GM21423 (cell line): ENCODE measurements at regions not wholly inside any gene's neighbourhood (a gene's known extent, or its start where the extent isn't known, plus 50 kb on each side); places are given as distances from the start of the nearest gene placed in this dataset.
"Not testable (repeated sequence)": the region's sequence is repeated elsewhere in the genome, so short reads cannot be mapped to it uniquely, and the experiment has no call there.

Source experiments
- ATAC-seq: cut with Tn5 transposase; IDR thresholded peaks from one replicate; pipeline ENCODE4 v1.9.1; 2021; ENCODE audit warnings: mild to moderate bottlenecking, moderate library complexity; ENCODE audit not compliant: unreplicated experiment

DNA sequence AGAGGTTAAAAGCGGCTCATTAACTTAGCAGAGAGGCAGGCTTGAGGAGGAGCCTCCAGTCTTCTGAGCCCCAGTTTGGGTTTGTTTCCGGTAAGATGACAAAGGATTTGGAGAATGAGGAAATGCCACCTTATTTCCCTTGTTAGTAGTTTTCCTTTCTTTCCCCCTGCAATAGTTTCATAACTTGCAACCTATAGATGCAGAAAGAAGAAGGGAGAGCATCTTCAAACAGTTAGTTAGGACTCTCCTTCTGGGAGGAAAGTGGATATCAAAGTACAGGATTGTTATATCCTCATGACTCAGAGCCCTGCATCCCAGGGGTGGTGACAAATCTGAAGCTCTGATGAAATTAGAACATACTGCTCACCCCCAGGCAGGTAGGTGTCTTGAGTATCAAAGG lies 180.7 kb upstream of the SLC38A2 start:
- ATAC-seq, result no peak

DNA sequence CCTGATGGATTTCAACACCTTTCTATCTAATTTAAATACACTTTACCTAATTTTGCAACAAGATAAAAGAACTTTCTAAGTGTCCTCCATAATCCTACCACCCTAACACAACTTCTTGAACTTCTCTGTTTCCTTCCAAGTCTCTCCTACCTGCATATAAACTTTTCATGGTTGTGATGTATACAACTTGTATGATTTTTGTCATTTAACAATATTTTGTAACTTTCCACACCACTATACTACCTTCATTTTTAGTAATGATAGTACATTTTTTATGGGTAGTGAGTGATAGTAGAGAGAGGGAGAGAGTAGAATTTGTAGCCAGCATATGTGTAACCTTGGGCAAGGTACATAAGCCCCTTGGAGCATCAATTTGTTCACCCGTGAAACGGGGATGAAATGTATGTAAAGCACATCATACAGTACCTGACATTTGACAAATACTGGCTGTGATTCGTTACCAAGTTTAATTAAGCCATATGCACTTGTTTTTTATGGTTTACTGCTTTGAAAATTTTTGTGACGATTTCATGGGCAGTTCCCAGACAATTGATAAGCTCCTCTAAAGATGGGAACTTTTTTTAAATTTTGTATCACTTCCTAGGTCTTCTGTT lies 177.8 kb upstream of the SLC38A2 start:
- no peak for ATAC-seq

DNA sequence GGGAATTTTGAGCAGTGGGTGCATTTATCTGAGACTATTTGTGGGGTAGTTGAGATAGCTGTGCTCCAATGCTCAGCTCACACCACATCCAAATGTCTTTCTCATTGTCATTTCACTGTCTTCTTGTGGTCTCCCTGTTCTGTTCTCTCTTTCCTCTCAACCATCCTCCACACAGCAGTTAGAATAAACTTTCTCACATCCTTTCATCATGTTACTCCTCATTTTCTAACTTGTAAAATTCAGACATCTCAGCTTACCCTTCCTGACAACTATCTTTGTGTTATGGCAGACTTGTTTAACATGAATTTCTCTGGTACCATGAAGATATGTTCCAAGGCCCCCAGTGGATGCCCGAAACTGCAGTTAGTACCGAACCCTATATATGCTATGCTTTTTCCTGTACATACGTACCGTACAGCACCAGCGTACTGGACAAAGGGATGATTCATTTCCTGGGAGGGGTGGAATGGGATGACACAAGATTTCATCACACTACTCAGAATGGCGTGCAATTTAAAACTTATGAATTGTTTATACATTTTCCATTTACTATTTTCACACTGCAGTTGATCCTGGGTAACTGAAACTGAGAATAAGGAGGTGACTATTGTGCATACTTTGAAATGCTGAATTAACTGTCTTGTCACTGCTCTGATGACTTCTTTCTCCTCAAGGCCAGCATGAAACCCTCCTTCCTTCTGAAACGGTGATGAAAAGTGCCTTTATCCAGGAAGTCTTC lies 177.1 kb upstream of the SLC38A2 start:
- ATAC-seq, result no peak

DNA sequence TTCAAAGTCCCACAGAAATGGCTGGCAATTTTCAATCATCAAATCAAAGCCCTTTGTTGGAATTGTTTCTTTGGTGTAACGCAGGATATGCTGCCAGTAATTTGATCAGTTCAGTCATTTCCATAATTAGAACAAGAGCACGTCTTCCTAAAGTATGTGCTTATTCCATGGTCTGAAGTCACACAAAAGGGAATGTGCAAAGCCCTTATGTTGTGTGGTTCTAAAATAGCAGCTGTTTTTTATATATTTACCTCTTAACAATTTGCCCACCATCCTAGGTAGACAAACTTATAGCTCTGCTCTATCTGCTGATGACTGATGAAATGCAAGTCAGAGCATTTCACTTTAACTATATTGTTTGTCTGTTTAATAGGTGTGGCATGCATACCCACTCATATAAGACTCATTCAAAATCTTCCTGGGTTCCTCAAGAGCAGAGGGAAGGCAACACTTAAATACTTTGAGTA lies 176.1 kb upstream of the SLC38A2 start:
- no peak for ATAC-seq

DNA sequence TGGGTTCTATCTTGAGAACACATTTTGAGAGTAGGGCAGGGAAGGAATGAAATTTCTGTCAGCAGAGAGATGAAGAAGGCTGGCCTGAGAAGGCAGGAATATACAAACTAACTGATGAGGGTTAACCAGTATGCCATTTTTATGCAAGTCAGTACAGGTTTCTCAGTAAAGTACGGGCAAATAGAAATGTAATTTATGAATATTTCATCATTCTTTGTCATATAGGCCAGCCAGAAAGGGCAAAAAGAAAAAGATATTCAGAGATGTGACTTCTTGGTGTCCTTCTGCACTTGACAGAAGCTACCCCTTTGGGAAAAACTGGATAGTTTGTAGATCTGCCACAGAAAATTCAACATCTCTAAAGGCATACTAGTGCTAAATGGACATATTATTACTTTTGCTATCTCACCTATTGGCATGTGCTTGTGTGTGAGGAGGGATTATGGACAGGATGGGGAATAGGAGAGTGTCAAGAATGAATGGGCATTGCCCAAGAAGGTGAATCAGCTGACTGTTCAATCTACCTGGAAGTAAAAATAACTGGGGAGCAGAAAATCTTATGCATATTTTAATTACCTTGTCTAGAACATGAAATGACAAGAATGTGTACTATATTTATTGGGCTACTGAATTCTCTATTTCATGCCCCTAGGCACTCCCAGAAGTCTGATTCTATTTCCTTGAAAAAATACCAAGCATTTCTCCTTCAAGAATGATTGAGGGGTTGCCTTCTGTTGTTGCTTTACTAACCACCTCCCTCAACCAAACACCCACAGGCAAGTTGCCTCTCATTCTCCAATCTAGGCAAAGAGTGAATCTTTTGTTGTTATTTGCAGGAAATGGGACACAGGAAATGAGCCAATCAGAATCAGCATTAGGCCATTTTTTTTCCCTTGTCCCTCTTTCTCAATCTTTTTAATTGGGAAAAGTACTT lies 175.1 kb upstream of the SLC38A2 start:
- ATAC-seq, result no peak

DNA sequence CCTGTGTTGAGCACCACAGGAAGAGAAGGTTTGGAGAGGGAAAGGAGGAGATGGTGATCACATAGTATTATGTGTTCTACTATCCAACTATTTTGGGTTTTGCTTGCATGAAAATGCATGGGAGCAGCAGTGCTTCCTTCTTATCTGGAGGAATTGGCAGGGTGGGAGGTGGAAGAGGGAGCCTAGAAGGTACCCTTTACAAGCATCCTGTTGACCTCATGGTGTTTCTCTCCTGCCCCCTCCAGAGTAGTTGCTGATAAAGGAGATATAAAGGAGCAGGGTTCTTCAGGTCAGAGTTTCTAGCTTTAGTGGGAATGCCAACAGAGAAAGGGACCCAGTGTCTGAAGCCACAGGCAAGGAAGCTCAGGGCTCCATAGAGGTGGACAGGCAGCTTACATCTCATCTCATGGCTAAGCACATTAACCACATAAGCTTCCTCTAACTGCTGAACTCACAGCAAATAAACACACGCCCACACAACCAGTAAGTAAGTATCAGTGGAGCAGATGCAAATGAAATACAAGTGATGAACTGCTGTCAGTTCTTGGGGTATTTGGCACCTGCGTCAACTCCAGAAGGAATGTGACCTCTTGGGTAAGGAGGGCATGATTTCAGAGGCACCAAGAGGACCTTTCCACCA lies 174.2 kb upstream of the SLC38A2 start:
- peak; percentile 94 for ATAC-seq

DNA sequence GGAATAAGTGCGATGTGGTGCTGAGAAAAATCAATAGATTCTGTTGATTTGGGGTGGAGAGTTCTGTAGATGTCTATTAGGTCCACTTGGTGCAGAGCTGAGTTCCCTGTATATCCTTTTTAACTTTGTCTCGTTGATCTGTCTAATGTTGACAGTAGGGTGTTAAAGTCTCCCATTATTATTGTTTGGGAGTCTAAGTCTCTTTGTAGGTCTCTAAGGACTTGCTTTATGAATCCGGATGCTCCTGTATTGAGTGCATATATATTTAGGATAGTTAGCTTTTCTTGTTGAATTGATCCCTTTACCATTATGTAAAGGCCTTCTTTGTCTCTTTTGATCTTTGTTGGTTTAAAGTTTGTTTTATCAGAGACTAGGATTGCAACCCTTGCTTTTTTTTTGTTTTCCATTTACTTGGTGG lies 170.8 kb upstream of the SLC38A2 start:
- not testable (repeated sequence) for ATAC-seq

DNA sequence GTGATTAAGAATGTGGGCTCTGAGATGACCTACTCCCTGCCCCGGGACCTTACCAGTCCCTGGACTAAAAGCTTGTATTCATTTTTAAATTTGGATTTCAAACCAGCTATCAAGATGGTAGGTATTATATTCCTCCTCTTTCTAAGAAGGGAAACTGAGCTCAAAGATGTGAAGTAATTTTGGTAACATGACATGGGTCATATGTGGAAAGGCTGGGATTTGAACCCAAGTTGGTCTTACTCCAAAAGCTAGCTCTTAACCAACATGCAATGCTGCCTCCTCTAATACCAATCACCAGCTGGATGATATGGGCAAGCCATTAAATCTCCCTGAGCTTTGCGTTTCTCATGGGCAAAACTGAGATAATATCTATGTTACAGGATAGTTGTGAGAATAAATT lies 166.4 kb upstream of the SLC38A2 start:
- ATAC-seq, result no peak

DNA sequence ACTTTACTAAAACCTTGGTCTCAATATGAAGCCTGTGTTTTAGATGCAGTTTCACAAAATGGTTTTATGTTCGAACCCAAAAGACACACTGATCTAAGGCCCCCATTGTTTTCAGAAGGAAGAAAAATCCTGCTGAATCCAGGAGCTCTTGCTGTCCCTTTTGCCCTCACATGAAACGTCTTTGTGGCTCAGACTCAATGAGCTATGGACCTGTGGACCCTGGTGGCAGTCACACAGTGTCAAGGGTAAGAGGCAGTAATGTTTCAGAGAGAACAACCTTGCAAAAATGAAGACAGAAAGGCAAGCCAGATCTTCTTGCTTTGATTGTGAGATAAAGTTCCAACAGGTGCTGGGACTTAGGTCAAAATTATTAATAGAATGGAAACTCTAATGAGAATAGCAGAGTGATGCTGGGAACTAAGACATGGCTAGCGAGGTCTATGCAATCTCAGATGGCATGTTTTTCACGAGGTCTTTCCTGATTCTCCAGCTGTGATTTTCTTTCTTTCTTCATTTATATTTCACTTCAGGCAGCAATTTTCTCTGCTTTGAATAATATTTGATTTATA lies 164.9 kb upstream of the SLC38A2 start:
- no peak for ATAC-seq

DNA sequence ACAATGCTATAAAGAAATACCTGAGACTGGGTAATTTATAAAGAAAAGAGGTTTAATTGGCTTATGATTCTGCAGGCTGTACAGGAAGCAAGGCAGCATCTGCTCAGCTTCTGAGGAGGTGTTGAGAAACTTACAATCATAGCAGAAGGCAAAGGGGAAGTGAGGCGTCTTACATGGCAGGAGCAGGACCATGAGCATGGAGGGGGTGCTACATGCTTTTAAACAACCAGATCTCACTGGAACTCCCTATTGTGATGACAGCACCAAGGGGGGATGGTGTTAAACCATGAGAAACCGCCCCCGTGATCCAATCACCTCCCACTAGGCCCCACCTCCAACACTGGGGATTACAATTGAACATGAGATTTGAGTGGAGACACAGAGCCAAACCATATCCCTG lies 163.7 kb upstream of the SLC38A2 start:
- ATAC-seq, result not testable (repeated sequence)

DNA sequence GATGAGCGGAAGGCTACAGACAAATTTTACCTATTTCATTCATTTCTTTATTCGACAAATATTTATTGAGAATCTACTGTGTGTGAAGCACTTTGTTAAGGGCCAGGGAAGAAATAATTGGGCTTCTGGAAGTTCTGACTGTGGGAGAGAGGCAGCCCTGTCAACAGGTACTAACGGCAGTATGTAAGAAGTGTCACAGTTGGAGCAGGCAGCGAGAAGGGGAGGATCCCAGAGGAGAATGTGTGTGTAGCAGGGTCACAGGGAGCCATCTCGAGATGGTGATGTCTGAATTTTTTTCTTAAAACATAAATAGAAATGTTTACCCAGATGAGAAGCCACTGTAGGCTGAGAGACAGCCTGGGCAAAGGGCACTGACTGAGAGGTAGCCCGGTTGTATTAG lies 163.3 kb upstream of the SLC38A2 start:
- ATAC-seq, result no peak

DNA sequence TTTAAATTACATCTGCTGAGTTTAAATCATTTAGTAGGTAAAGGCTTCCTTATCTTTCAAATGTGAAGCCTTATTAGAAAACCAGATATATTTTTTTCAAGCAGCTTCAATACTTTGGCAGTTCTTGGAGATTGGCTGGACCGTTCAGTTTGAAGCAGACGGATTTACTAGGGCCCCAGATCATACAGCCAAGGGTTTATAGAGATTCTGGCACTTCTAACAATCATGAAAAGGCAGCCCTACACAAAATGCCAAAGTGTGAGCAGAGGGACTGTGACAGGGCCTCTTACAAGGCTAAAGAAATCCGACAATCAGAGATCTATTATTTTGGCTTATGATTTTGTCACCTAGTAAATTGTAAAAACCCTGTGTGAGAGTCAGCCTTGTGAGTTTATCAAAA lies 162.8 kb upstream of the SLC38A2 start:
- ATAC-seq, result no peak

DNA sequence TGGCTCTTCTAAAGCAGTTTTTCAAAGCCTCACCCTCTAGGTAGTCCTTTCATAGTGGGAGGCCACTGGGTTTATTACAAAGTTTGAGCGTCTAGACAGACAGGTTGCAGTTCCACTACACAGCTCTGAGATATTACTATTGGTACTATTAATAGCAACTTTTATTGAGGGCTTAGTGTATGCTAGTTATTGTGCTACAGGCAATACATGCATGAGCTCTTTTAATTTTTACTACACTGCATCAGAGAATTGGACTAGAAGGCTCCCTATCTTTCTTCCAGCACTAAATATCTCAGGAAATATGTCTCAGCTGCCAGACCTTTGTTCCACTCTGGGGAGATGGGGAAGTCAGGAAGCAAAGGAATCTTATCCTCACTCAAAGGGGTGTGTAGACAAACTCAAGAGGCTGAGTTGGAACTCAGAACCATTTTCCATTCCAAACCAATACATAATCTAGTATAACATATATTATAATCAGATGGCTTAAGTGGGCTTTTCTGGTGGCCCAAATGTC lies 161.8 kb upstream of the SLC38A2 start:
- ATAC-seq, result no peak

DNA sequence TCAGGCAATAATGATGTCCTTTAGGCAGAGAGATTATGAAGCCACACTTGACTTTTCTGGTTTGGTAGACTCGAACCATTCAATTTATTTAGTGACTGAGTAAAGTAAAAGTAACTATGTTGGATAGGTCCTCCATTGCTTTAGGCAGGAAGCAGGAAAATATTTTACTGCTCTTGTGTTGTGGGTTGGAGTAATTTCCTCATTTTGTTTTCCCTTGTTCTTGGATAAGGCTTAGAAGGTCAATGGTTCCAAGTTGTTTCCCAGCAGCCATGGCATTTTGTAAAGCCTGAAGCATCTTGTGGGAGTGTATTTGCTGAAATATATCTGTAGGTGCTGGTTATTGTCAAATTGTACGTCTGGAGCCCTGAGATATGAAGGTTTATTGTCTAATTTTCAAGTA lies 161.2 kb upstream of the SLC38A2 start:
- no peak for ATAC-seq

DNA sequence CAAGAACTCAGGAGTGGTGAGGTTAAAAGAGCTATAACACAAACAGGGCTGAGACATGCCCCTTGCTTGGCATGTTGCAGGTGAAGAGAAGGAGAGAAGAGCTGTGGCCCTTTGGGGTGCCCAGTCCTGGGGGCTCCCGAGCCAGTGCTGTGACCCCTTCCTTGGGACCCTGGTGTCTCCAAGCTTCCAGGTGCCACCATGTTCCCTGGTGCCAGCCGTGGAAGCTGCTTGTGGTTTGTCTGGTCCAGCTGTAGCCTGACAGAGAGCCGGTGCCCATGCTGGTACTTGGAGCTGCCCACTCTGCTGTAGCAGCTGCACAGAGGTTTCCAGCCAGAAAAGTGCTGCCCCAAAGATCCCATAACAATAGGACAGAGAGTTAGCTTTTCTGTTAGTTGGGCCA lies 159.2 kb upstream of the SLC38A2 start:
- ATAC-seq, result no peak

DNA sequence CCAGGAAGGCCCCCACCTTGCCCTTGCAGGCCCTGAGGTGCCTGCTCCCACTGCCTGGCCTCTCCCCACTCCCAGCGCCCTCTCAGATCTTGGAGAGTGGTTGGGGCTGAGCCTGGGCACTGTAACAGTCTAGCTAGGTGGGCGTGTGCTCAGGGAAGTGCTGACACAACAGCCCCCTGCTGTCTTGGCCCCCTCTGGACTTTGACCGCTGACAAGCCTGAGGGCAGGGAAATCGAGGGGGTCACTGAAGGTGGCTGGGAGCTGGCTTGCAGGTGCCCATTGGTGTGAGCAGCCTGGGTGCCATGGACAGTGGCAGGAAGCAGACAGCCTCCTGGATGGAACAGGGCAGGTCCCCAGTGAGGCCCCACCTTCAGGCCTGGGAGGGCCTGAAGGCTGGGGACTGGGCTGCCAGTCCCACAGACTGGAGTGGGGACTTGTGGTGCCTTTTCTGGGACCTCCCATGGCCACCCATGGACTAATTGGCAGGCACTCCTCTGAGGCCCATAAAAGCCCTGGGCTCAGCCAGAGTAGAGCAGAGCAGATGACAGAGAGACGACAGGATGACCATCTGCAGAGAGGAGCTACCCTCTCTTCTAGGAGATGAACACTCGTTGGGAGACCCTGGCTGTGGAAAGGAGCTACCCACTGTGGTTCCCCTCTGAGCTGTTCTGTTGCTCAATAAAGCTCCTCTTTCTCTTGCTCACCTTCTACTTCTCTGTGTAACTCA lies 158.6 kb upstream of the SLC38A2 start:
- no peak for ATAC-seq

DNA sequence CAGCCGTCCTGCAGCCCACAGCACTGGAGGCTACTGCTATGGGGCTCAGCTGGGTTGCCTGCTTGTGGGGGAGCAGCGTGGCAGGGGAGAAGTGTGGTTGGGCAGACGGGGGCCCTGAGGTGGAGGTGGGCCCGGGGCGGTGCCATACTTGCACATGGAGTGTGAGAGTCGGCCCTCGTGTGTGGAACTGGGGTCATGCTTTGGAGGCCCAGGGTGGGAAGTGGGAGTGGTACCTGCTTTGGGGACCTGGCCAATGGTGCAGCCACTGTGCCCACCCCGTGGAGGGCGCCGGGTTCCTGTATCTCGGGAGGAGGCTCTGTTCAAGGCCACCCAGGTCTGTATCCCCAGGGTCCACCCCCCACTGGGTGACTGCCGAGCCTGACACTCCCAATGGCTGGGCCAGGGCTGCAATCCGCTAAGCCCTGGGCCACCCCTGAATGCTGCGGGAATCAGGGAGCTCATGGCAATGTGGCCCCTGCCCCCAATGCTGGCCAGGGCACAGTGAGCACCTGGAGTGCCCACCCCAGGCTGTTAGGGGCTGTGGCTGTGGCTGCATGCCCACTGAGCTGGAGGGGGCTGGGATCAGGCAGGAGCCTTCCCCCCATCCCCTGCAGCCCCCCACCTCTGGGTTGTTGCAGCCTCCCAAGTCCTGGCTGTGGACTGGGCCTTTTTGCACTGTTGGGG lies 157.9 kb upstream of the SLC38A2 start:
- no peak for ATAC-seq

DNA sequence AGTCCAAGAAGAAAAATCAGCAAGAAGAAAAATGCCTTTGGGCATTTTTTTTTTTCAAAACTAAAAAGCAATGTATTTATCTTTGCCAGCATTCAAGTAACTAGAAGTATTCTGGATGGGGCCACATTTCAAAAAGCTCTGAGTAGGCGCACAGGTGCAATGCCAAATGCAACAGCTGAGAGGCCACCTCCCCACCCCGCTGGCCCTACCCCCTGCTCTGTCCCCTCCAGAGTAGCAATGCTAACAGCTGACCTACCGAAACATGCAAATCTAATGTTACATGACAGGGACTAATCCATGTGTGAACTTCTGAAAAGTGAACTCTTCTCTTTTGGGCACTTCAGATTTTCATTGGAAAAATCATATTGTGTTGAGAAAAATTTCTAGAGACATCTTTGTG lies 153.7 kb upstream of the SLC38A2 start:
- ATAC-seq, result no peak

DNA sequence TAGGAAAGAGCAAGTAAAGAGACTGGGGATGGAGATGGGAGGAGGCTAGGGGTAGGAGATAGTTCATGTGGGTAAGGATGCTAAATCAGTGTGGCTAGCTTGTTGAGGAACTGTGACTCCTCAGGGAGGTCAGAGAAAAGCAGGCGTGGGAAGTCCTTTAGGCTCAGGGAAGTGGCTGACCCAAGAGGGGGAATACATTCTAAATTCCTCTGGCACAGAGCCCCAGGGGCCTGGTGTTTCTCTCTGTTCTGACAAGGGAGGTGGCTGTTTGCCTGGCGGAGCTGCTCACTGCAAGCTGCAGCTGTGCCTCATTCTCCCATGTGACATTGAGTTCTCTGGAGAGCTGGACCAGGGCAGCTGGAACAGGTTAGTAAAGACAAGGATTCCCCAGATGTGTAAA lies 152.2 kb upstream of the SLC38A2 start:
- ATAC-seq, result no peak
